NOMO-1 treated with dmso at 0.1 percent for 144 hours (cell line): ENCODE measurements at regions not wholly inside any gene's neighbourhood (a gene's known extent, or its start where the extent isn't known, plus 50 kb on each side); places are given as distances from the start of the nearest gene placed in this dataset.
A peak's percentile ranks its signal among the peaks of the same experiment; 100 is the strongest.
"Not testable (repeated sequence)": the region's sequence is repeated elsewhere in the genome, so short reads cannot be mapped to it uniquely, and the experiment has no call there.

ENCODE experiments used
- DNase-seq: peaks from one replicate; lab custom pipeline; 2025; ENCODE audit not compliant: unreplicated experiment; lab: John Stamatoyannopoulos, UW

- no peak for DNase-seq
Observed at GRCh38 chrX:35590210-35590609, 207.9 kb upstream of the MAGEB16 start.

- not testable (repeated sequence) for DNase-seq
Observed at GRCh38 chrX:35611562-35611961, 186.6 kb upstream of the MAGEB16 start.

- DNase-seq: no peak
Observed at GRCh38 chrX:35617836-35618235, 180.3 kb upstream of the MAGEB16 start.

GRCh38 chrX:35622040-35622439 is 176.1 kb upstream of the MAGEB16 start:
- DNase-seq: no peak

GRCh38 chrX:35622601-35623000 is 175.5 kb upstream of the MAGEB16 start:
- no peak for DNase-seq

- DNase-seq: no peak
Observed at GRCh38 chrX:35625714-35626113, 172.4 kb upstream of the MAGEB16 start.

- DNase-seq: no peak
Observed at GRCh38 chrX:35626124-35626523, 172.0 kb upstream of the MAGEB16 start.

- DNase-seq: not testable (repeated sequence)
Observed at GRCh38 chrX:35635971-35636370, 162.2 kb upstream of the MAGEB16 start.

- no peak for DNase-seq
Observed at GRCh38 chrX:35664833-35665232, 133.3 kb upstream of the MAGEB16 start.

- DNase-seq: no peak
Observed at GRCh38 chrX:35665311-35665710, 132.8 kb upstream of the MAGEB16 start.

GRCh38 chrX:35670889-35671288 is 127.3 kb upstream of the MAGEB16 start:
- DNase-seq: no peak

GRCh38 chrX:35675151-35675550 is 123.0 kb upstream of the MAGEB16 start:
- DNase-seq: no peak

GRCh38 chrX:35680940-35681346 is 117.2 kb upstream of the MAGEB16 start:
- DNase-seq: no peak

- DNase-seq: no peak
Observed at GRCh38 chrX:35682476-35682875, 115.7 kb upstream of the MAGEB16 start.

GRCh38 chrX:35696760-35697234 is 101.3 kb upstream of the MAGEB16 start:
- DNase-seq: no peak

- peak; percentile 58 for DNase-seq
Observed at GRCh38 chrX:35699642-35700041, 98.5 kb upstream of the MAGEB16 start.

- no peak for DNase-seq
Observed at GRCh38 chrX:35700121-35700520, 98.0 kb upstream of the MAGEB16 start.

- DNase-seq: no peak
Observed at GRCh38 chrX:35711281-35711680, 86.9 kb upstream of the MAGEB16 start.

- no peak for DNase-seq
Observed at GRCh38 chrX:35722128-35722527, 76.0 kb upstream of the MAGEB16 start.

- DNase-seq: no peak
Observed at GRCh38 chrX:35726176-35726575, 72.0 kb upstream of the MAGEB16 start.

- no peak for DNase-seq
Observed at GRCh38 chrX:35728481-35728880, 69.7 kb upstream of the MAGEB16 start.

- DNase-seq: no peak
Observed at GRCh38 chrX:35733879-35734278, 64.3 kb upstream of the MAGEB16 start.

- DNase-seq: no peak
Observed at GRCh38 chrX:35741142-35741541, 57.0 kb upstream of the MAGEB16 start.

- DNase-seq: no peak
Observed at GRCh38 chrX:35743331-35743730, 54.8 kb upstream of the MAGEB16 start.
